Hematopoietic multipotent progenitor cell treated with erythropoietin and hydrocortisone succinate and interleukin-3 and kit ligand, for 4 days (in vitro differentiated cells): ENCODE measurements at regions not wholly inside any gene's neighbourhood (a gene's known extent, or its start where the extent isn't known, plus 50 kb on each side); places are given as distances from the start of the nearest gene placed in this dataset.
"Not testable (repeated sequence)": the region's sequence is repeated elsewhere in the genome, so short reads cannot be mapped to it uniquely, and the experiment has no call there.

Experiments used
- DNase-seq: peaks from one replicate; pipeline ENCODE4 v3.0.0-alpha.2; 2015

GRCh38 chr15:70522323-70522966 is 240.9 kb downstream of the UACA start:
- no peak for DNase-seq

DNA sequence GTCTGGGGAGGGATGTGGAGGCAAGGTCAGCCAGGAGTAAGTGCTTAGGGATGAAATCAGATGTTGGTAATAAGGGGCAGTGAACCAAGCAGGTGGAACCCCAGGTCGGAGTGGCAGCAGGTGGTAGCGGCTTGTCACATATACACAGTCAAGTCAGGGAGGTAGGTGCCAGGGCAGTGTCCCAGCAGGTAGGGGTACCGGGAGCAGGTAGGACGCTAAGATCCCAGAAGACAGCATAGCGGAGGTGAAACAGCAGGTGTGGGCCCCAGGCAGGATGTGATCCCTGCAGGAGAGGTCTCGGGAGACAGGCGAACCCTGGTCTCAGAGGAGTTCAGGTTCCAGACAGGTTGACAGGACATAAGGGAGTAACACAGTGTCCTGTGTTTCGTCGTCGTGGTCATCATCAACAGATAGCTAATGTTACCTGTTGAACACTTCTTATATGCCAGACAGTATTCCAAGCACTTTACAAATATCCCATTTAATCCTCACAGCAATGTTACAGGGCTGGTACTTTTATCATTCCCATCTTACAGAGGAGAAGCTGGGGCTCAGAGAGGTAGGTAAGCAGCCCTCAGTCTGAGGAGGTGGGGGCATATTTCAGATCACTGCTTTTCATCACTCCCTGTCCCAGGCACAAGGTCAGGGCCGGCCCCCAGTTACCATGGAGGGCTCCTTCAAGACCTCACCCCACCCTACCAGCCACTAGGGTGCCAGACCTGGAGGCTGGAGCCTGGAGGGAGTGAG is 241.6 kb downstream of the UACA start:
- DNase-seq = no peak

- DNase-seq = no peak
These were observed 243.7 kb downstream of the UACA start for GRCh38 chr15:70519616-70520015.

GRCh38 chr15:70519004-70519365 is 244.4 kb downstream of the UACA start:
- no peak for DNase-seq

- DNase-seq = no peak
These were observed 245.0 kb downstream of the UACA start for GRCh38 chr15:70518201-70519003.

DNA sequence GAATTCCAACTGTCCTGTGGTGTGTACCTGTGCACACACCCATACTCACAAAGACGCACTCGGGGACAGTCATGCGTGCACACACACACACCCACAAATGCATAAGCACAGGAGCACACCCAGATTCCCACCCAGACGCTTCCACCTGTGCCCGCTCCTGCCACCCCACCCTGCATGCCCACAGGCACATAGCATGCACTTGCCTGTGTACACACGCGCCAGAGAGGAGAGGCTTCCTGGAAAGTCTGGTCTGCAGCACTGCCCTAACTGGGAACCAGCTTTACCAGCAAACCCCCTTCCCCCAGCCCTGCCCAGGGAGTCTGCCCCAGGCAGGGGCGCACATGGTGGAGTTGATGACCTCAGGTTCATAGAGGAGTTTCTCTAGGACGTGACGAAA is 246.2 kb downstream of the UACA start:
- DNase-seq = no peak

DNA sequence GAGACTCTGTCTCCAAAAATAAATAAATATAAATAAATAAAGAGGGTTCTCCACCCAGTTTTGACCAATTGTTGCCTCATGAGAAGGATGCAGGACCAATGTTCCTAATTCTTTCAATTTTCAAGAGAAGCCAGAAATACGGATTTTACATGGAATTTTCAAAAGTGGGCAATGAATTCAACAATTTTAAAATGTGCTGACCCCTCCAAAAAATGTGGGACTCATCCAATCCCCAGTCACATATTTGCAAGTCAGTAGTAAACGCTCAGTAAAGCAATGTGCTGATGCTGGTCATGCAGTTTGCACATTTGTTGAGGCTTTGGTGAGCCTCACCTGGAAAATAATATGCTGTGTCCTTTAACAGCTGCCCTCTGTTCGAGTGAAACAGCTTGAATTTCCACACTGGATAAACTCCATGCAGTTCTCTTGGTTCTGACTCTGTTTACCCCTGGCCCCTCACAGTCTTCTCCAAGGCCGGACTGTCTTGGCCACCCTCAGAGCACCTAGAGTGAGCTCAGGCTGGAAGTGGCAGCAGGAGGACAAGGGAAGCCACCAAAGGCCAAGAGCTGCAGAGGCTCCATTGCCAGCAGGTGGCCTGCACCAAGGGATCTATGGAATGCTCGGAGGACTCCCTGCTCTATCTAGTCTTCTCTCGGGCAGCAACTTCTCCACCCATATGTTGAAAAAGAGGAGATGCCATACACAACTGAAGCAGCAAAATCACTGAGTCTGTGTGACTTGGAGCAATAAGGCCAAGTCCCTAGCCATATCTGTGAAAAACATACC is 246.8 kb downstream of the UACA start:
- no peak for DNase-seq

GRCh38 chr15:70514251-70514650 is 249.1 kb downstream of the UACA start:
- peak; percentile 51 for DNase-seq

DNA sequence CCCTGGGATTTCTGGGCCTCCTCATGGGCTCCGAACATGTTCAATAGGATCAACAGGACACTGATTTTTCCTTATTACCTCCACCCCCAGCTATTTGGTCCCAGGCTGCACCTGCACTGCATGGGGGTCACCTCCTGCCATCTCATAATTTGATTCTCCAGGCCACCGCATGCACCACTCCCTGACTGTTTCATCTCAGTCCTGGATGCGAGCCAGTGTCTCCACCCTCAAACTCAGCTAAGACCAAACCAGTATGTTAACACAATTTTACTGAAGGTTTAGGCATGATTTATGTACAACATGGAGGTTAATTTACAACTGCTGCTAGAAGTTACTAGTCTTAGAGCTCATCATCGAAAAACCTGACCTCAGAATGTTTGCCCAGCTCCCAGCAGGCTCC is 249.5 kb downstream of the UACA start:
- DNase-seq = no peak

DNA sequence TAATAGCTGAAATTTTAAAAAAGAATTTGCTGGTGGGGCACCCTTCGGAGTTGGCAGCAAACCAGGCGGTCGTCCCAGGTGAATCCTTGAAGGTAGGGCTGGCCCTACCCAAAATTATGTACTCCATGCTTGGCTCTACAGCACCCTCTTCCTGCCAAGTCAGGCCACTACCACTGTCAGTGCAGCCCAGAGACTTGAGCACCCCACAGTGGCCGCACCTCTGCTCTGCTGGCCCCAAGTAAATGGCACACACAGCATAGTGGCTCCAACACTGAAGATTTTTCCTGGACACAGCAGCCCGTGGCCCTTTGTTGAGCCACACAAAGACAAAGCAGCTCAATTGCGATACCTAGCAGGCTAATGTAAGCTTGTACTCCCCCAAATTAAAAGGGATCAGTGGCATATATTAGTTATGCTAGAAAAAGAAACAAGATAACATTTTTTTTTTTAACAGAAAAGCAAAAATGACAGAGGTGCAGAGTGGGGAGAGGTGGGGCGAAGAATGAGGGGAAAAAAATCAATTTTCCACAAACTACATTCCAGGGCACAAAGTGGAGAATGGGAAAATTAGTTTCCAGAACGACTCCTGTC is 250.5 kb downstream of the UACA start:
- peak; percentile 91 for DNase-seq

DNA sequence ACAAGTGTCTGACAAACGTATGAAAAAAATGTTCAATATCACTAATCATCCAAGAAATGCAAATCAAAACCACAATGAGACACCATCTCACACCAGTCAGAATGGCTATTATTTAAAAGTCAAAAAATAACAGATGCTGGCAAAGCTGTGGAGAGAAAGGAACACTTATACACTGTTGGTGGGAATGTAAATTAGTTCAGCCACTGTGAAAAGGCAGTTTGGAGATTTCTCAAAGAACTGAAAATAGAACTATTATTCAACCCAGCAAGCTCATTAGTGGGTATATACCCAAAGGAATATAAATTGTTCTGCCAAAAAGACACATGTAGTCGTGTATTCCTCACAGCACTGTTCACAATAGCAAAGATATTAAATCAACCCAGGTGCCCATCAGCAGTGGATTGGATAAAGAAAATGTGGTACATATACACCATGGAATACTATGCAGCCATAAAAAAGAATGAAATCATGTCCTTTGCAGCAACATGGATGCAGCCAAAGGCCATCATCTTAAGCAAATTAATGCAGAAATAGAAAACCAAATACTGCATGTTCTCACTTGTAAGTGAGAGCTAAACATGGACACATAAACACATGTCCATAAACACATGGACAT is 251.3 kb downstream of the UACA start:
- DNase-seq = not testable (repeated sequence)

GRCh38 chr15:70510433-70510832 is 252.9 kb downstream of the UACA start:
- no peak for DNase-seq

DNA sequence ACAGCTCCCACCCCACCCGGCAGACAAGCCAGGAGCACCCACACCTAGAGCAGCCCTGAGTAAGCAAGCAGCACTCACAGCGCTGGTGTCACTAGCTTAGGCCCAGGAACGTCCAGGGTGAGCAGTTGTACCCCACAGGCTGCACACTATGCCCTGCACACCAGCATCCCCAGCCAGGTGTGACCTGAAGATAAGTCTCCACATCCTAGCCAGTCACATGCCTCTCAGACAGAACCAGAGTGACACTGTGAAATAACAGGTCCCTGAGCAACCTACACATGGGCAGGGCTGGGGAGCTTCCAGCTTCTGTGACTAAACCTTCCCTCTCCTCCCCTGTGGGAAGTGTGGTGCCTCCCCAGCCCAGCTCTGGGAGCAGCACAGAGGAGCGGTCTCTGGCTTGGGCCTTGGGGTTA is 253.6 kb downstream of the UACA start:
- no peak for DNase-seq

DNA sequence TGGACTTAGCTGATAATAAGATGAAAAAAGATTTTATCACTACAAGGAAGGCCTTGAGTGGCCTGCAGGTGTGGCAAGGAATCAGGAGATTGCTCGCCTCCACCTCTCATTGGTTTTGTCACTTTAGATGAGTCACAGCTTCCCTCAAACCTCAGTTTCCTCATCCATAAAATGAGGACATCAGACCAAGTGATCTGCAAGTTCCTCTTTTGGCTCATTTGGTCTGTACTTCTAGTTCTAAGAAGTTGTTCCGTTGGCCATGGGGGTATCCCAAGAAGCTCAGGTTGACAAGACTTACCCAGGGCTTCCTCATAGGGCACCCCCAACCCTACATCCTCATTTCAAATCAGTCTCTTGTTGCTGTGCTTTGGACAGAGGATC is 254.1 kb downstream of the UACA start:
- DNase-seq = peak; percentile 94

GRCh38 chr15:70508561-70509281 is 254.6 kb downstream of the UACA start:
- no peak for DNase-seq

GRCh38 chr15:70507772-70508371 is 255.5 kb downstream of the UACA start:
- peak; percentile 87 for DNase-seq

DNA sequence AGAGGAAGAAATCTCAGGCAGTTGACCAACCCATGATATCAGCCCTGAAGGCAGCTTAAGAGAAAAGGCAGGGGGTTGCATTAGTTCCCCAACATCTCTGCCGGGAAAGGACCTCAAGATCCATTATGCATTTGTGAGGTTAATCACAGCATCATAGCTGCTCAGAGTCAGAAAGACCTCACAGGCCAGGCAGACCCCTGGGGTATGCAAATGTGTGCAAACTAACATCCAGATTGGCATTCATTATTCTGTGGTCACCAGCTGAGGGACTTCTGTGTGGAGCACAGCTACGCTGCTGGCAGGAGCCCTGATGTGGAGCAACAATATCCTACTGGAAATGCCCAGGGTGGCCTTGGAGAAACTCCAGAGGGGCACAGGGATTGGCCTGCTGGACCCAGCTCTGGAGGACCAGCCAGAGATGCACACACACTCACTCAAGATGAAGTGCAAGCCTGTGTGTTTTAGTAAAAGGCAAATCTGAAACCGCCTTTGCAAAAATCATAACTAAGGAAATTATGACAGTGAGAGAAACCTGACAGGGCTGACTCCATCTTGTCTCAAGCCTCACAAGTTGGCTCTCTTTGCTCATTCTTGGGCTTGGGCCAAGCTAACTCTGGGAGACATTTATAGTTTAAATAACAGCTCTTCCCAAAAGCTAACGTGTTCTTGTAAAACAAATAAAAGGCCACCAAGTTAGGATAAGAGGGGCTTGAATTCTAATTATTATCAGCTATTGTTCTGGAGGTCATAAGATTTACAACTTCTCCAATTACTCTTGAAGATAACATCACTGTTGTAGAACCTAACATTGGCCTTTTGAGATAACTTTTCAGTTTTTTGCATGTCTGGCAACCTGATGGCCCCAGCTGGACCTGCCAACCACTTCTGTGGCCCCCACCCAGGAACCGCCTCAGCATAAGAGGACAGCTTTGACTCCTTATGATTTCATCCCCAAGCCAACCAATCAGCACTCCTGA is 257.1 kb downstream of the UACA start:
- peak; percentile 47 for DNase-seq

DNA sequence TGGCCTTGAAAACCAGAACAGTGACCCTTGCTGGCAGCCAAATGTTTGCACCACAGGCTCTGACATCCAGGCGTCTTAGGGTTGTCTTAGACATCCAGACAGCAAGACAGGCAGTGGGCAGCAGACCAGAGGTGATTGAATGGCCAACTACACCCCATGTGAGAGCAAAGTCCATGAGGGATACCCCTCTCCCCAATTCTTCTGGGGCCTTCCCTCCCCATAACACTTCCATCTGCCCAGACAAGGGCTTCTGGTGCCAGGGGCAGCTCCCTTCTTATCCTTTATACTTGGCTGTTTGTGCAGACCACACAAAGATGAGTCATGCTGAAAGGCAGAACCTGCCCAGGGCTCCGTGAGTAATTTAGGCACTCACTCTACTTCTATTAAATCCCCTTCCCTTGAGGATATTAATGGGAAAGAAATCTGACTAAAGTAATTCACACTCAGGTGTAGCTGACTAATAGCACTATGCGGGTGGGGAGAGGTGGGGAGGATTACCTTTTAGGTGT is 257.9 kb downstream of the UACA start:
- DNase-seq = peak; percentile 84

DNA sequence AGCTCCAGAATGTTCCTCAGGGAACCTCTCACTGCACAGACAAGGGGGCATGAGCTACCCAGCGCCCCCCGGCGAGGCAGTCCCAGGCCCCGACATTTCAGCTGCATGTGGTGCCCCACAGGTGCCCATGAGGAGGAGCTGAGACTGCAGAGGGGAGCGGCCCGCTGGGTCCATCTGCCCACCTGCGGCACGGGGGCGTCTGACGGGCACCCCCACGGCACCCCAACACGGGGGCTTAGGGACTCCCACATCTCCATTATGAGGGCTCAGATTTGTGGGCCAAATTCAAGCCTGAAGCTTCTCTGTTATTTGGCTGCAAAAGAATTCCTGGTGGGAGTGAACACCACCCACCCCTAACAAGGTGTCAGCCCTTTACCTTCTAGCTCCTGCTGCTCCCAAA is 258.4 kb downstream of the UACA start:
- no peak for DNase-seq
